ENCODE measurements at regions not wholly inside any gene's neighbourhood (a gene's known extent, or its start where the extent isn't known, plus 50 kb on each side); places are given as distances from the start of the nearest gene placed in this dataset.
A peak's percentile ranks its signal among the peaks of the same experiment; 100 is the strongest.

DNA sequence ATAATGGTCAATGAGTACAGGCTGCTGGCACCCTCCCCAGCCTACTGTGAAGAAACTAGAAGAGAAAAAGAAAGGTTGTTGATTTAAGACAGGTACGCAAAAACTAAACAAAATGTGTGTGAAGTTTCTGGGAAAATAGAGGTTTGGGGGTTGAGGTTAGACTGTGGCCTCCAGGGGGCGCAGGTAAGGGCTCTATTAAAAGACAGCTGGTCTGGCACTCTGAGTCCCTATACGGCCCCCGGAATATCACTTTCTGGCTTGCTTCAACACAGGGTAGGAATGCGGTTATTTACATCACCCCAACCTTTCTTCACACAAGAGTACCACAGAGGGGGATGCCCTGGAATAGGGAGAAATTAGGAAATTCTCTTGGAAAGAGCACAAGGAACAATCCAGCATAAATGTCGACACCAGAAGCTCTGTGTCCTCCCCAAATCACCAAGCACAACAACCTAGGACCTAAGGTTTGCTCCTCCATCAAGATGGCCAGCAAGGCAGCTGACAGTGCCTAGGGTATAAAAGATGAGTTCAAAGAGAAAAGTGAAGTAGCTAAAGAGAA lies 480.8 kb upstream of the KLHL29 start:
- TF ChIP-seq ZIC2 (tag by site-specific recombination; IDR thresholded peaks at IDR 0.05) (no peak), ZNF398 (tag by site-specific recombination; IDR thresholded peaks at IDR 0.05) (no peak)
- TF ChIP-seq, protein P1, sequence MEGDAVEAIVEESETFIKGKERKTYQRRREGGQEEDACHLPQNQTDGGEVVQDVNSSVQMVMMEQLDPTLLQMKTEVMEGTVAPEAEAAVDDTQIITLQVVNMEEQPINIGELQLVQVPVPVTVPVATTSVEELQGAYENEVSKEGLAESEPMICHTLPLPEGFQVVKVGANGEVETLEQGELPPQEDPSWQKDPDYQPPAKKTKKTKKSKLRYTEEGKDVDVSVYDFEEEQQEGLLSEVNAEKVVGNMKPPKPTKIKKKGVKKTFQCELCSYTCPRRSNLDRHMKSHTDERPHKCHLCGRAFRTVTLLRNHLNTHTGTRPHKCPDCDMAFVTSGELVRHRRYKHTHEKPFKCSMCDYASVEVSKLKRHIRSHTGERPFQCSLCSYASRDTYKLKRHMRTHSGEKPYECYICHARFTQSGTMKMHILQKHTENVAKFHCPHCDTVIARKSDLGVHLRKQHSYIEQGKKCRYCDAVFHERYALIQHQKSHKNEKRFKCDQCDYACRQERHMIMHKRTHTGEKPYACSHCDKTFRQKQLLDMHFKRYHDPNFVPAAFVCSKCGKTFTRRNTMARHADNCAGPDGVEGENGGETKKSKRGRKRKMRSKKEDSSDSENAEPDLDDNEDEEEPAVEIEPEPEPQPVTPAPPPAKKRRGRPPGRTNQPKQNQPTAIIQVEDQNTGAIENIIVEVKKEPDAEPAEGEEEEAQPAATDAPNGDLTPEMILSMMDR (tag by site-specific recombination; IDR thresholded peaks at IDR 0.05): 0 out of 2 replicates have a peak, but pooled peaks have one; percentile 7

All from HEK293 (cell line).